ENCODE measurements at regions not wholly inside any gene's neighbourhood (a gene's known extent, or its start where the extent isn't known, plus 50 kb on each side); places are given as distances from the start of the nearest gene placed in this dataset.

- Histone ChIP-seq H3K27ac (no peak overlapping the region), H3K4me3 (no peak overlapping the region)
- no peak for TF ChIP-seq CTCF (IDR thresholded peaks at IDR 0.05)
- no peak for DNase-seq (ENCODE audit: low spot score)
Measured at GRCh38 chr16:54341892-54342776, 55.5 kb upstream of the IRX3 start.

GRCh38 chr16:54340531-54340930, 53.9 kb upstream of the IRX3 start:
- no peak for TF ChIP-seq CTCF (IDR thresholded peaks at IDR 0.05)
- Histone ChIP-seq H3K27ac (no peak overlapping the region), H3K4me3 (no peak overlapping the region)
- DNase-seq (ENCODE audit: low spot score) = no peak

GRCh38 chr16:54336631-54337204, 50.1 kb upstream of the IRX3 start:
- Histone ChIP-seq H3K27ac (no peak overlapping the region), H3K4me3 (no peak overlapping the region)
- DNase-seq (ENCODE audit: low spot score) = no peak
- no peak for TF ChIP-seq CTCF (IDR thresholded peaks at IDR 0.05)

Data from coronary artery (tissue), 2 donors.